Activated T-helper 1 cell treated with anti-CD3 and anti-CD28 coated beads, Interleukin-2, amount 50 U/mL, for 16 hours (primary cell): ENCODE measurements at regions not wholly inside any gene's neighbourhood (a gene's known extent, or its start where the extent isn't known, plus 50 kb on each side); places are given as distances from the start of the nearest gene placed in this dataset.

Source experiments
- DNase-seq, 2 donors: peaks; one replicate each; pipeline ENCODE4 v3.0.0-alpha.2; 2020; ENCODE audit warnings: low read depth in 1 of 2, low spot score in 1 of 2

DNA sequence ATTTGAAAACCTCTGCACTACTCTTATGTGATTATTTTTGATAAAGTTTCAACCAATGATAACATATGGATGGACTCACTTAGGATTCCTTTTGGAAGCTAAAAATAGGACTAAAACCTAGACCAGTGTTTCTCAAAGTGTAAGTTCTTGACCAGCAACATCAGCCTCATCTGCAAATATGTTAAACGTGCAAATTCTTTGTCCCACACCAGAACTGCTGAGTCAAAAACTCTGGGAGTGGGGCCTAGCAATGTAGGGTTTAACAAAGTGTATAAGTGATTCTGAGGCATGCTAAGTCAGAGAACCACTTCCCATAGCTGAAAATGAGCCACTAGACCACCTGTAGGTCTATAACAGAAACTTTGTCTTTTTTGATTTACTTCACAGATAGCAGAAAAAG lies 1247.2 kb upstream of the PIK3C3 start:
- DNase-seq, result no peak

DNA sequence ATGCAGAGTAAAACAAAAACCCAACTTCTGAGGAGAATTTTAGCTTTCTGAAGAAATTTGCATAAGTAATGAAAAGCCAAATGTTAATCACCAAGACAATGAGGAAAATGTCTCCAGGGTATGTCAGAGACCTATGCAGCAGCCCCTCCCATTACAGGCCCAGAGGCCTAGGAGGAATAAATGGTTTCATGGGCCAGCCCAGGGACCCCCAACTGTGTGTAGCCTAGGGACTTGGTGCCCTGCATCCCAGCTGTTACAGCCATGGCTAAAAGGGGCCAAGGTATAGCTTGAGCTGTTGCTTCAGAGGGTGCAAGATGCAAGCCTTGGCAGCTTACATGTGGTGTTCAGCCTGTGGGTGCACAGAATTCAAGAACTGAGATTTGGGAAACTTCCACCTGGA lies 1256.9 kb upstream of the PIK3C3 start:
- no peak for DNase-seq

DNA sequence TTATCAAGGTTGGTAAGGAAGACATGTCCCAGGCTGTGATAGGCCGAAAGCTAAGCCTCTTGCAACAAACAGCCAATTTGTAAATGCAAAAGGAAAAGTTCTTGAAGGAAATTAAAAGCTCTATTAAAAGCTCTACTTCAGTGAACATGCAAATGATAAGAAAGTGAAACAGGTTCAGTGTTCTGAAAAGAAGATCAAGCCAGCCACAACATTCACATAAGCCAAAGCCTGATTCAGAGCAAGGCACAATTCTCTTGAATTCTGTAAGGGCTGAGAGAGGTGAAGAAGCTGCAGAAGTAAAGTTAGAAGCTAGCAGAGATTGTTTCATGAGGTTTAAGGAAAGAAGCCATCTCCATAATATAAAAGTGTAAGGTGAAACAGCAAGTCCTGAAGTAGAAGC lies 1259.5 kb upstream of the PIK3C3 start:
- no peak for DNase-seq

DNA sequence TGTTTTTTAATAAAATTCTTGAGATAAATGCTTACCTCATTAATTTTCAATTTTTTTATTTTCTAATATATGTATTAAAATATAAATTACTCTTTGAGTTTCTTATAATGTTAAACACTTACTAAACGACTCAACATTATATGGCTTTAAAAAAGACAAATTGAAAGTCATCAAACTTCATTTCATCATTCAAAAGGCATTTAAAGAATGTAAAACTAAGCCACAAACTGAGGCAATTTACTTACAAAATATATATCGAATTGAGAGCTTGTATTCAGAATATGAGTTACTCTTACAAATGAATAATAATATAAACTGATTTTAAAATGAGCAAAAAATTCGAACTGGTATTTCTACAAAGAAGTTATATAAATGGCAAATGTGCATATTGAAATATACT lies 1262.2 kb upstream of the PIK3C3 start:
- no peak for DNase-seq

DNA sequence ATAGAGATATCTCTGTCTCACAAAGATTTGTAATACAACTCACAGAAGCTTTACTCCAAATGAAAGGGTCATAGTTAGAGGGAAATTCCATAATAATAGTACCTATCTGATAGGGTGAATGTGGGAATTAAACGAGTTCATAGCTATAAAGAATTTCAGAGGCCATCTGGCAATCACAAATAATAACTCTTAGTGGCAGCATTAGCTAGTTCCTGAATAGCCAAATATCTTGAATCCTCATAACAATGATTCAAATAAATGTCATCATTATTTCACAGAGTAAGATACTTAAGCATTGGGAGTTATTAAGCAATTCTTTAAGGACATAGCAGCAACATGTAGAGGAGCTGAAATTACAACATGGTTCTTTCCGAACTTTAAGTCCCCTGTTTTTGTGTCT lies 1265.0 kb upstream of the PIK3C3 start:
- no peak for DNase-seq

DNA sequence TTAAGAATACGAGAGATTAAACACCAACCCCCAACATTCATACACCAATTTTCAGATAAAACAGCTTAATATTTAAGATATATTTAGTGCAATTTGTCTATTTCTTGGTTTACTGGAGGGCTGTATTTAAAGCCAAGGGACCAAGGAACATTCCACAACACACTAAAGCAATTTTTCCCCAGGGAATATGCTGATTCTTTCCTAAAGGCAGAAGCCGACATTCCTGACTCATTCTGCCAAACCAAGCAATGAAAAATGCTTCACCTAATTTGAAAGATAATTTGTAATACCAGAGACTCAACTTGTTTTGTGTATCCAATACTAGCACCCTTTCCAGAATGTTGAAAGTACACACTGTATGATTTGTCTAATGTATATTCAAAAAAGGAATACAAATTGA lies 1267.6 kb upstream of the PIK3C3 start:
- no peak for DNase-seq

DNA sequence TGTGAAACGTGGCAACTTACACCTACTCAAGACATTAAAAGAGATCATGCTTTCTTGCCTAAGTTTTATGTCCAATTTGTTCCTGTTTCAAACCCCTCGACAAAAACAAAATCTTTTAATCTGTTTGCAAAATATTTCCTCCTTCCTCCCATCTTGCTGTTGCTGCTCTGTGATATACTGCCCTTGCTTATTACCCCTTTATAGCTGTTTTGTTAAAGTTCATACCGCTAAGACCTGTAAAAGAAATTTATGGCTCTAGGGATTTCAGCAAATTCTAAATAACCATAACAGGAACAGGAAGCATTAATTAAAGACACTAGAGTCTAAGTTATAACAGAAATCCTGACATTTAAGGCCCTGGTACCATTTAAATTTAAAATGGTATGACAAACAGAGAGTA lies 1268.2 kb upstream of the PIK3C3 start:
- no peak for DNase-seq

DNA sequence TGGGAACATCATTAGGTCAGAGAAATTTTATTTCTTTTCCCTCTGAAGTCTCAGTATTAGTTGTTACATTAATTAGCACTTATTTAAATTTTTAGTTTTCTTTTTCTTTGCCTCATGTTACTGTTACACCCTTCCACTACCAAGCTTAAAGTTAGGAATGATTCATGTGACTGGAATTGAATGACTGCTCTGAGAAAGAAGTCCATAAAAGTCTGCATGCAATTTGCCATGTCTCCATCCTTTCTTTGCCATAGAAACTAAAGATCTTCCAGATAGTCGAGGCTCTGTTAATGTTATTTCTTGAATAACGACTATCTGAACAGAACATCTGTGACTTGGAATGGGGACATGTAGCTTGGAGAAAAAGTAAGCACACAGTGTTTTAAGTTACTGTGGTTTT lies 1269.8 kb upstream of the PIK3C3 start:
- no peak for DNase-seq

DNA sequence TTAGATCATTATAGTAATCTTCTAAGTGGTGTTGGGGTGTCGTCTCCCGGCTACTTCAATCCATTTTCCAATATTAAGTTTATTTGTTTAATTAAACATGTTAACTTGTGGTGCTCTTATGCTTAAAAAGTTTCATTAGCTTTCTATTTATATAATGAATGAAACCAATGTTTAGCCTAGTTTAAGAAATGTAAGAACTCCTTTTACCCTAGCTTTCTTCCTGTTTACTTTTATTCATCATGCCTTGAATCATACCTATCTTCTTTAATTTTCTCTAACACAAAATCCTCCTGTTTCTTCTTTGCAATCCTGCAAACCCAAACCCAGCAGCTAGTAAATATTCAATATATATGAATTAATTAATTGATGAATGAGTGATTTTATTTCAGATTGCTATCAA lies 1276.7 kb upstream of the PIK3C3 start:
- DNase-seq, result no peak

DNA sequence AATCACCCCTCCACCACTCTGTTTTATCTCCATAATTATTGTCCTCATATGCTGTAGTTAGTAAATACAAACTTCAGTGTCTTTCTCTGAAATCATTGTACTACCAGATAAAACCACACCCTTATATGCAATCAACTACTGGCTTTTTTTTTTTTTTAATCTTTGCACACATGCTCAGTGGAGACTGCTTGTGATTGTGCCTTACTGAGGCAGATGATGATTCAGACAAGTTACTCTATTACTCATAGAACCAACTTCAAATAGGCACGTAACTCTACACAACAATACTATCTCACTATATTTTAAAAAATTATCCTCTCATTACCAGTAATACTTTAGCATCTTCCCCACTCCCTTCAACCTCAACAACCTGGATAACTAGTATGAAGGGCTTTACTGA lies 1278.4 kb upstream of the PIK3C3 start:
- DNase-seq, result no peak

DNA sequence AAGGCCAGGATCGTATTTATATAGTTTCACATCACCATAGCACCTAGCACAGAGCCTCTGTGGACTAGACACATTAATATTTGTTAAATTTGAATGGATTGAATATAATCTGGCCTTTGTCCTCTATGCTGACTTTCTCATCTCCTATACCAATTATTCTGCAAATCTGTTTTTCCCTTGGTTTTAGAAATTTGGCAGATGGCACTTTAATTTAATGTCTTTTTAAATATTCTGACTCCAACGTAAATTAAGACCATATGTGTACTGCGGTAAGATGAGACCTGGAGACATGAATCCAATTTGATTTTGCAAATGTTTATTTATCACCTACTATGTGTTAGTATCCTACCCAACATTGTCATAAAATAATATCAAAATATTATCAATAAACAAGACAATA lies 1281.9 kb upstream of the PIK3C3 start:
- DNase-seq, result no peak

DNA sequence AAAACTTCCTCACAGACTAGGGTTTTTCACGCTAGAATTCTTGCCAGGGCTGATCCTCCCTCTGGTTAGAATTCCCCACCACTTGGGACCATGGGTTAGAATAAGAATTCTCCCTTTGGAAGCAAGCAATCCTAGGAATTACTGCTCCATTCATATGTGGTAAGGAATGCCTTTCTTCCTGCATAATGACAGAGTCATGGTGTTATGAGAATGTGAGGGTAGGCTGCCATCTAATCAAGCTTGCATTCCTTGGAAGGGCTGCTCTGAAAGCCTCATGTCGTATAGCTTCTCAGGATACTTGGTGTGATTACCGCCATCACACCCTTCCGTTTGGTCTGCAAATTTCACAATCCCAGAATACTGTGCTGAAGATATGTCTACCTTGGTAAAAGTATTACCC lies 1282.4 kb upstream of the PIK3C3 start:
- DNase-seq, result no peak

DNA sequence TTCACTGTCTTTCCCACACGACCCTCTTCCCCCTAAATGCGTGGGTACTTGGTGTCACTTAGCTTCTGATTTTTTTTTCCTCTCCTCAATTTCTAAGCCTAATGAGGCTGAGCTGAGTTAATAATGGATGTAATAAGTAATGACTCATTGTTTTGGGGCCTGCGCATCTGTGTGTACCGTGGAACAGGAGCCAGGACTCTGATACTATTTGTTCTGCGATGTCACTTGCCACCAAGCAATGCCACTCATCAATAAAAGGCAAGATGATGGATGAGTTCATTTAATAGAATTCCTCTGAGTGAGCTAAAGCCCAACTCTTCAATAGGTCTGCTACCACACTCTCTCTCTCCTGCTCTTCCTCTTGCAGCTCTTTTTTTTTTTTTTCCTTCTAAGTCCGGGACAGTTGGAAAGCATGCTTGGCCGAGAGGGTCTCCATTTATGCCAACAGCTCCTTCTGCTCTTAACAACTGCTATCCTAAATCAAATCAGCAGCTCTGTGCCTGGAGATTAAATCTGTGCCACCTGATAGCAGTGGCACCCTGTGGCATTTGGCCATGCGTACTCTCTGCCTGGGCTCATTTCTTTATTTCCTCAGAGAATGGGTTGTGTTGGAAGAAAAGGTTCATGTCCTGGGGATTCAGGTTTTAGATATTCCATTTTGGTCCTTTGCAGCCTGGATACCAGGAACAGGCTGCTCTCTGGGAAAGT lies 1284.2 kb upstream of the PIK3C3 start:
- DNase-seq, result no peak

DNA sequence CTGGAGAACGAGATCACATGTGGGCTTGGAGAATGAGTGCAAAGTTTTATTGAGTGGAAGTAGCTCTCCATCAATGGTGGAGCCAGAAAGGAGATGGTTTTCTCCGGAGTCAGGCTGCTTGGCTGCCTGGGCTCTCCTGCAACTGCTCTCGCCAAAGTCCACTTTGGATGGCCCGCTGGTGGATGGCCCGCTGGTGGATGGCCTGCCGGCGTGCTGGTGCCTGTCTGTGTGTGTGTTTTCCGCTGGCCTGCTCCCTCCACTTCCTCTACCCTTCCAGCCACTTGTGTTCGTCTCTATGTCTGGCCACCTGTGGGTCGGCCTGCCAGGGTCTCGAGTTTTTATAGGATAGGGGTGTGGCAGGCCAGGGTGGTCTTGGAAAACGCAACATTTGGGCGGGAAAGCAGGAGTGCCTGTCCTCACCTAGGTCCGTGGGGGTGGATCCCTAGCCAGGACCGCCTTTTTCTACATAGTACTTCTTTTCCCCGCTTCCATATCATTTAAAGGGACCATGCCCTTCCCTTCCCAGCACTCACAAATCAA lies 1292.1 kb upstream of the PIK3C3 start:
- DNase-seq, result no peak

DNA sequence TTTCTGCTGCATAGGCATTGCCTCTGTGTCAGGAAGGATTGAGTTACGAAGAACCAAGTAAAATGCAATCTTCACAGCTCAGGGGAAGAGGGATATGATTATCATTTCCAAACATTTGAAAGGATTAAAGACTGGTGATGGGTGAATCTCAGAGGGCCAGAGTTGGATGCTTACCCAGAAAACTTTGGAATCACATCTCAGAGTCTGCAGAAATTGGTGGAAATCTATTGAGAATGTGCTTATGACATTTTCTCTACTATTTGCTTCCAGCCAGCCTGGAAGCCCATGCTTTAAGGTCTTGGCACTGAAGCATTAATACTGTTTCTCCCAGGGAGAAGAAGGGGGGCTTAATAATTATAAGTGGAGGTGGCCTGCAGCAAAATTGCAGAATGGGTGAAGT lies 1301.4 kb upstream of the PIK3C3 start:
- DNase-seq, result no peak

DNA sequence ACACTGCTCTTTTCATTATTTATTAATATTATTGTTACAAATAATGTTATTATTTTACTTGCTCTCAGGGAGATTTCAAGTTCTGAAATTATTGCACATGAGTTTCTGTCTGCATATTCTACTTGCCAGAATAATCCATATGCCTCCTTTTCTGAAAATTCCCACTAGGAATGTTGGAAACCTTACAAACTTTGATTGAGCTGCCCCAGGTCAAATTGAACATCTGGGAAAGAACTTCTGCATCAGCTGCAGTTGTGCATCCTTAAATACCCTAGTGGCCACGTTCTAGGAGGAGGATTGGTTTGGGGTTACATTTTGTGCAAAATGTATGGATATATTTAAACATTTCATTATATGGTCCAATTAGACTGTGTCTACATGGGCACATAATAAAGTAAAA lies 1302.7 kb upstream of the PIK3C3 start:
- no peak for DNase-seq

DNA sequence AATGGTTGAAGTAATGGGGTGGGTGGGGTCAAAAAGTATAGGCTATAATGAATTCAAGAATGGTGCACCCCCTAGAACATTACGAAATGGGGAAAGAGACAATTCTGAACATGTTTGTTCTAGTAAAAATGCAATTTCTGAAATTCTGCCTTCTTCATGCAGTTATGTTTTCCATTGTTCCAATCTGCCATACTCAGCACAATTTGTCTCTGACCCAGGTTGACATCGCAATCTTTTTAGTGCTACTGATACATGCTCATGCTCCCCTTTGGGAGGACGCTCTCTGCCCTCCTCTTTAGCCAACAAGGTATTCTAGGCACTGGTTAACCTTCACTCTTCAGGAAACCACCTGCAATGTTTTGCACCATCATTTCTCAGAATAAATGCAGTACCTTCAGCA lies 1303.9 kb upstream of the PIK3C3 start:
- no peak for DNase-seq

DNA sequence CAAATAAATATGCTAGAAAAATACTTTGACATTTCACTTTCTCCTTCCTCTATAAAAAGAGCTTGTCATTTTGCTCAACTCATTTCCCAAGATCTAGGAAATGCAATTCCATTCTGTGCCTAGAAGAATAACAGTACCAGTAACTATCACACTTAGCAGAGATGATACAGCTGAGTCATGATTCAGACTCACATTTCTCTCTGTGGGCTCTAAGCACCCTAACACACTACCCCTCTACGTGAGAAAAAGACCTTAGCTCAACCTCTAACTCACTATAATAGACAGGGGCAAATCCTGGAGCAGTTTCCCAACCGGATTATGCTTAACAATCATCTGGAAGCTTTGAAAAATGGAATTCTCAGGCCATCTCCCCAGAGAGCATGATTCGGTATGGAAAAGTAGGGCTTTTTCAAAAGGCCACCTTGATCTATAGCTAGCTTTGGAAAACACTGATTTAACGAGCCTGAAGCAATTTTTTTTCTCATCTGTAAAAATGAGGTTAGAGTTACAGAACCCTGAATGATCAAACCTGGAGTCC lies 1312.3 kb upstream of the PIK3C3 start:
- no peak for DNase-seq

DNA sequence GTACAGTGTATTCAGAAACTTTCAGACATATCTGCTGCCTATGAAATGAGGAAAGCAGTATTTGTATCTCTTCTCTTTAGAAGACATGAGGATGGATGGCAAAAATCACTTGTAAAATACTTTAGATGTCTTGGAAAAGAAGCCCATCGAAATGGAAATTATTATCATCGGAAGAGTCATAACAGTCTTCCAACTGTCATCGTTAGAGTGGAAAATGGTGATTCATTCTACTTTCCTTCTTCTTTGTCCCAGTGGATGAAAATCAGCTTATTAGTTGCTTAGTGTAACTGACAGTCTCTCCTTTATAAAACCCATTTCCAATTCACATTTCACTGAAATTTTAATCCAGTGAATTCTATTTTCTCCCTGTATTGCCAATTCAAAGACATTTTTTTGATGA lies 1323.7 kb upstream of the PIK3C3 start:
- no peak for DNase-seq

DNA sequence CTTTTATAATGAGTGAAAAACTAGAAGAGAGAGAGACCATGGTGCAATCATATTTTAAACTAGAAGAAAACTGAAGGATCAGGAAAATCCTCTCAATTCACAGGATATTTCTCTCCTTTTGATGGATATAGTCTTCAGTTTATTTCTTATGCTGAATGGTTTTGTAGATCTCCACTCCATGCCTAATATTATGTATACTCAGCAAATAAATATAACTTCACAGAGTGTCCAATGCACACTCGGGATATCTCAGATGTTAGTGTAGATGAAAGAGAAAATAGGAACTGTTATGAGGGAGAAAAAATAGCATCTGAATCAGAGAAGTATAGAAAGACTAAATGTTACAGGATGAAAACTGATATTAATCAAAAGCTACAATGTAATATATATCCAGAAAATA lies 1324.5 kb upstream of the PIK3C3 start:
- DNase-seq, result no peak

DNA sequence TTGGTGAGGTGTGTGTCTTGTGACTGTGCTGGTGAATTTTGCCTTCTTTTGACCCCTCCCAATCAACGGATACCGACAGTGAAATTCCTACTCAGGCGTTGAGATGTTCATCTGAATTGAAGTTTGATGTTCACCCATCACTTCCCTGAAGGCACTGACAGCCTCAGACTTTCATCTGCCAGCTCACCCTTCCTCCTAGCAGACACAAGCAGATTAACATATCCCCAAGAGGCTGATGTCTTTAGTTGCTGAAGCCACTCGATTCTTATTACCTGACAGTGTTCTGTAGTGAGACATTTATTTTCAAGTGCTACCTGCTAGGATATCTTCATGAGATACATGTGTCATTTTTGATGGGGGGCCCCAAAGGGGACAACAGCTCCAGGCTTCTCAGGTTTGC lies 1330.1 kb upstream of the PIK3C3 start:
- DNase-seq, result no peak

DNA sequence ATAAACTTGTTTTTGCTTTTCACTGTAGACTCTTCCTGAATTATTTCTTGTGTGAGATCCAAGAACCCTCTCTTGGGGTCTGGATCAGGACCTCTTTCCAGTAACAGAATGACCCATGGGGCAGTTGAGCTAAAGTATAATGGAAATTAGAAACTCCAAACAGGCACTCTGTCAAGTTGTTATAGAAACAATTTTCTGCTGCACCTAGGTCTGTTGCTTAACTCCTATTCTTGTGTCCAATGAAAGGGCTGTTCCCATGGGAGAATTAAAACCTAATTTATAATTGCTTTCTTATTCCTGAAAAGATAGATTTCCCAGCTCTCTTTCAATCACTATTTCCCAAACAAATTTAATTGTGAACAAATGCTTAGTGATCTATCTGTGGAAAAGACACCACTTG lies 1341.3 kb upstream of the PIK3C3 start:
- no peak for DNase-seq

DNA sequence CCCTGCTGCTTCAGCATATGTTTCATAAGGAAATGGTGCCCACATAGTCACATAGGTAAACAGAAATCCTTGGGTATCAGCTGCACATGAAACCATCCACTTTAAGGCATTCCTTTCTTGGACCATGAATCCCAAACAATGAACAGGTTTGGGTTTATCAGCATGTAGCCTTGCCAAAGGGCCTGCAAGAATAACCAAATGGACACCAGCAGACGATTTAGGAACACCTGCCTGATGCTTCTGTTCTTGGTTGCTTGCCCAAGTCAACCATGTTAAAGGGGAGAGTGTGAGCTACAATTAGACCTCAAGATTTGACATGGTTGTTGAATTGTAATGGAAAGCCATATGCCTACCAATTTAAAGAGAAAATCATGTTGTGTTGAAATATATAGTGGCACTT lies 1342.7 kb upstream of the PIK3C3 start:
- no peak for DNase-seq
